IMR-90 (cell line): ENCODE measurements at regions not wholly inside any gene's neighbourhood (a gene's known extent, or its start where the extent isn't known, plus 50 kb on each side); places are given as distances from the start of the nearest gene placed in this dataset.

Experiments
- ATAC-seq: fragments of 200-7000 bp; cut with Tn5 transposase; 2 replicates; pipeline ENCODE4 v1.9.1; 2020; ENCODE audit warnings: low read depth, mild to moderate bottlenecking, moderate library complexity
- BruUV-seq: library from RNA; stranded (reverse); fragments of 400-500 nt; replicated peaks from 2 replicates; lab custom pipeline; 2021; lab: Mats Ljungman, UMichigan
- CTCF ChIA-PET: fragments of 300-600 bp; formaldehyde crosslinking; extraction: SDS; loops from one replicate; lab custom pipeline; 2021; ENCODE audit warnings: antibody characterized with exemption; lab: Yijun Ruan, JAX
- POLR2A ChIA-PET: fragments of 300-600 bp; sonication (Branson Sonifier 250); formaldehyde crosslinking; loops from one replicate; lab custom pipeline; 2022; ENCODE audit warnings: antibody characterized with exemption; ENCODE audit not compliant: unreplicated experiment; lab: Charles Lee
- DNase-seq: peaks from one replicate; pipeline ENCODE4 v3.0.0; 2013
- H2AFZ ChIP-seq: replicated peaks from 2 replicates; pipeline ENCODE3; 2013; ENCODE audit warnings: low read length, mild to moderate bottlenecking; ENCODE audit not compliant: poor library complexity
- H2AK5ac ChIP-seq: 2 replicates; pipeline ENCODE4 v1.6.1; 2013; ENCODE audit warnings: low read depth, low read length, inconsistent platforms
- H2AK9ac ChIP-seq: replicated peaks from 2 replicates; pipeline ENCODE3; 2013; ENCODE audit warnings: mild to moderate bottlenecking, low read depth, low read length, moderate library complexity; ENCODE audit not compliant: poor library complexity
- H2BK120ac ChIP-seq: 2 replicates; pipeline ENCODE4 v1.6.1; 2013; ENCODE audit warnings: low read depth, low read length, inconsistent platforms
- H2BK15ac ChIP-seq: 3 replicates; pipeline ENCODE4 v1.6.1; 2013; ENCODE audit warnings: low read depth, low read length, inconsistent platforms
- H2BK20ac ChIP-seq: 2 replicates; pipeline ENCODE4 v1.6.1; 2013; ENCODE audit warnings: low read depth, mild to moderate bottlenecking, inconsistent platforms, low read length, moderate library complexity
- H2BK5ac ChIP-seq: 2 replicates; pipeline ENCODE4 v1.6.1; 2013; ENCODE audit warnings: mild to moderate bottlenecking, low read depth, low read length, inconsistent platforms; ENCODE audit not compliant: poor library complexity, severe bottlenecking
- H3K14ac ChIP-seq: replicated peaks from 2 replicates; pipeline ENCODE4 v1.6.1; 2013; ENCODE audit warnings: low read depth, low read length, inconsistent platforms
- H3K18ac ChIP-seq: 2 replicates; pipeline ENCODE4 v1.6.1; 2013; ENCODE audit warnings: low read depth, low read length, control low read depth
- H3K23ac ChIP-seq: 2 replicates; pipeline ENCODE4 v1.6.1; 2013; ENCODE audit warnings: low read depth, low read length, inconsistent platforms
- H3K27ac ChIP-seq: 2 replicates; pipeline ENCODE4 v1.5.1; 2013; ENCODE audit warnings: mild to moderate bottlenecking, control low read depth, low read length; ENCODE audit not compliant: insufficient read depth
- H3K27me3 ChIP-seq: 2 replicates; pipeline ENCODE4 v1.6.1; 2013; ENCODE audit warnings: low read length; ENCODE audit not compliant: control insufficient read depth, insufficient read depth
- H3K36me3 ChIP-seq: 2 replicates; pipeline ENCODE4 v1.6.1; 2013; ENCODE audit warnings: low read length, mixed read lengths; ENCODE audit not compliant: control insufficient read depth, insufficient read depth
- H3K4ac ChIP-seq: 2 replicates; pipeline ENCODE4 v1.6.1; 2013; ENCODE audit warnings: low read depth, low read length, inconsistent platforms
- H3K4me1 ChIP-seq: 2 replicates; pipeline ENCODE4 v1.6.1; 2013; ENCODE audit warnings: low read length, mixed read lengths; ENCODE audit not compliant: control insufficient read depth, insufficient read depth
- H3K4me2 ChIP-seq: 2 replicates; pipeline ENCODE4 v1.6.1; 2013; ENCODE audit warnings: low read depth, mild to moderate bottlenecking, control low read depth, low read length, moderate library complexity
- H3K4me3 ChIP-seq: 2 replicates; pipeline ENCODE4 v1.5.1; 2013; ENCODE audit warnings: low read depth, mild to moderate bottlenecking, control low read depth, low read length, moderate library complexity; ENCODE audit not compliant: insufficient read depth
- H3K56ac ChIP-seq: 2 replicates; pipeline ENCODE4 v1.6.1; 2013; ENCODE audit warnings: low read length, inconsistent platforms; ENCODE audit not compliant: insufficient read depth; ENCODE audit errors: extremely low read depth
- H3K79me1 ChIP-seq, 2 experiments: 2 replicates each; pipeline ENCODE4 v1.6.1; 2013; ENCODE audit warnings: low read length in 2 of 2, inconsistent platforms in 1 of 2, low read depth in 1 of 2
- H3K9ac ChIP-seq: 2 replicates; pipeline ENCODE4 v1.6.1; 2013; ENCODE audit warnings: low read depth, low read length, control low read depth
- H3K9me1 ChIP-seq: 2 replicates; pipeline ENCODE4 v1.6.1; 2013; ENCODE audit warnings: low read length, inconsistent platforms; ENCODE audit not compliant: insufficient read depth
- H3K9me3 ChIP-seq: 2 replicates; pipeline ENCODE4 v1.6.1; 2013; ENCODE audit warnings: low read length; ENCODE audit not compliant: control insufficient read depth, insufficient read depth
- H4K20me1 ChIP-seq: 2 replicates; pipeline ENCODE4 v1.6.1; 2013; ENCODE audit warnings: low read length, inconsistent platforms; ENCODE audit not compliant: insufficient read depth
- H4K5ac ChIP-seq: 2 replicates; pipeline ENCODE4 v1.6.1; 2013; ENCODE audit warnings: mild to moderate bottlenecking, low read depth, low read length, control low read depth
- H4K8ac ChIP-seq, 2 experiments: 2 replicates each; pipeline ENCODE4 v1.6.1; 2013; ENCODE audit warnings: low read depth in 2 of 2, low read length in 2 of 2, control low read depth in 1 of 2, inconsistent platforms in 1 of 2
- H4K91ac ChIP-seq: 2 replicates; pipeline ENCODE4 v1.6.1; 2013; ENCODE audit warnings: low read depth, low read length, inconsistent platforms; ENCODE audit not compliant: insufficient read depth
- WGBS, 2 experiments: methylation state at CpG; one replicate each; pipeline versions ENCODE4 v1.1.5 to v1.1.7; 2013; ENCODE audit warnings: missing lambda C conversion rate in 2 of 2; ENCODE audit not compliant: insufficient read length in 1 of 2; ENCODE audit errors: extremely low coverage in 2 of 2; 5-methylcytosine and 5-hydroxymethylcytosine counted together
- dilution Hi-C: fragments of 300-500 bp; cut with HindIII; formaldehyde crosslinking; loops from one replicate; pipeline ENCODE4 v1.14.3; 2018; ENCODE audit warnings: low sequenced_read_pairs; ENCODE audit not compliant: unreplicated experiment
- in situ Hi-C: fragments of 300-500 bp; cut with MboI; formaldehyde crosslinking; loops from 3 replicates; pipeline ENCODE4 v1.14.3; 2019; ENCODE audit warnings: low sequenced_read_pairs, inconsistent platforms, mixed read lengths
- intact Hi-C: fragments of 100-400 bp; cut with micrococcal nuclease; formaldehyde crosslinking; loops from 2 replicates; pipeline ENCODE4 v1.10.0; 2022
- TF ChIP-seq, protein P1 (sequence below): fragments of 150-350 bp; IDR thresholded peaks from 2 replicates; pipeline ENCODE4 v1.6.1; 2016; ENCODE audit warnings: low read depth, mild to moderate bottlenecking, low read length, moderate library complexity, borderline replicate concordance

DNA sequence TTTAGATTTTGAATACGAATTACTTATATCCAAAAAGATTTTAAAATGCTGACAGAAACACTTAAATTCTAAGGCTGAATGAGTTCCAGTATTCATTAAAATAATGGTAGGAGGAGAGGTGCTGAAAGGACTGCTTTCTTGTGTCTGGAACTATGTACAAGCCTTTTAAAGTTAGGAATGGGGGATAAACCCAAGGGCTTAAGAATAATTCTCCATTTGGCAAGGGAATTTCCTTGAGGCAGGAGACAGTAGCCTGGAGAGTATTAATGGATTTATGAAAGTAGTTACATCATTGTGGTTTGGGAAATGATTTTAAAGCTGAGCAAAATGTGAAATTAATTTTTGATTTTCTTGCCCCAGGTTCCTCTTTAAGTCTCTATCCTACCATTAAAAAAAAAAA lies 266.5 kb upstream of the KCNIP4 start:
- no peak overlapping the region for H2BK5ac ChIP-seq
- CTCF ChIA-PET, result no interaction called here
- H3K23ac ChIP-seq, result no peak overlapping the region
- H3K4me1 ChIP-seq, result no peaks in the 10 kb centered on the region
- WGBS, 2 experiments, result no CpG with 5 or more reads among the region's 1 CpG
- no peak overlapping the region for H3K4me2 ChIP-seq
- POLR2A ChIA-PET, result no interaction called here
- H4K8ac ChIP-seq, result no peak overlapping the region
- no peak overlapping the region for H2BK20ac ChIP-seq
- TF ChIP-seq, protein P1, sequence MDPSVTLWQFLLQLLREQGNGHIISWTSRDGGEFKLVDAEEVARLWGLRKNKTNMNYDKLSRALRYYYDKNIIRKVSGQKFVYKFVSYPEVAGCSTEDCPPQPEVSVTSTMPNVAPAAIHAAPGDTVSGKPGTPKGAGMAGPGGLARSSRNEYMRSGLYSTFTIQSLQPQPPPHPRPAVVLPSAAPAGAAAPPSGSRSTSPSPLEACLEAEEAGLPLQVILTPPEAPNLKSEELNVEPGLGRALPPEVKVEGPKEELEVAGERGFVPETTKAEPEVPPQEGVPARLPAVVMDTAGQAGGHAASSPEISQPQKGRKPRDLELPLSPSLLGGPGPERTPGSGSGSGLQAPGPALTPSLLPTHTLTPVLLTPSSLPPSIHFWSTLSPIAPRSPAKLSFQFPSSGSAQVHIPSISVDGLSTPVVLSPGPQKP, result no peak
- H3K9ac ChIP-seq, result no peak overlapping the region
- DNase-seq (no peak), ATAC-seq (no peak)
- no peaks in the 10 kb centered on the region for H3K36me3 ChIP-seq
- in situ Hi-C loops (no loop called here), intact Hi-C loops (no loop called here), dilution Hi-C loops (no loop called here)
- no peak overlapping the region for H3K14ac ChIP-seq
- no peaks in the 10 kb centered on the region for H3K79me1 ChIP-seq
- H3K27me3 ChIP-seq, result no peaks in the 10 kb centered on the region
- no peak overlapping the region for H3K56ac ChIP-seq
- H3K27ac ChIP-seq, result no peak overlapping the region
- no peaks in the 10 kb centered on the region for H3K9me1 ChIP-seq
- H2AK9ac ChIP-seq, result no peak overlapping the region
- no TSS peak for BruUV-seq
- no peak overlapping the region for H2AFZ ChIP-seq
- H3K9me3 ChIP-seq, result no peaks in the 10 kb centered on the region
- no peak overlapping the region for H3K18ac ChIP-seq
- H3K4ac ChIP-seq, result no peak overlapping the region
- H2BK120ac ChIP-seq, result no peak overlapping the region
- no peak overlapping the region for H4K5ac ChIP-seq
- no peak overlapping the region for H4K91ac ChIP-seq
- H2AK5ac ChIP-seq, result no peak overlapping the region
- no peak overlapping the region for H2BK15ac ChIP-seq
- H3K4me3 ChIP-seq, result no peak overlapping the region
- H4K20me1 ChIP-seq, result no peaks in the 10 kb centered on the region
